IMR-90 (cell line): ENCODE measurements at regions not wholly inside any gene's neighbourhood (a gene's known extent, or its start where the extent isn't known, plus 50 kb on each side); places are given as distances from the start of the nearest gene placed in this dataset.

Source experiments
- BHLHE40 ChIP-seq: fragments of 150-350 bp; IDR thresholded peaks from 2 replicates; pipeline ENCODE4 v1.6.1; 2016; ENCODE audit warnings: mild to moderate bottlenecking, low read depth, low read length
- CEBPB ChIP-seq: IDR thresholded peaks from 2 replicates; pipeline ENCODE4 v1.6.1; 2012; ENCODE audit warnings: low read depth, low read length, improper control_type of control experiment
- CHD1 ChIP-seq: IDR thresholded peaks from 2 replicates; pipeline ENCODE4 v1.6.1; 2012; ENCODE audit warnings: low read depth, low read length, improper control_type of control experiment
- CTCF ChIP-seq: conservative IDR thresholded peaks from 2 replicates; pipeline ENCODE4 v1.5.1; 2012; ENCODE audit warnings: mild to moderate bottlenecking, low read depth, low read length, improper control_type of control experiment
- ELK1 ChIP-seq: fragments of 150-350 bp; IDR thresholded peaks from 2 replicates; pipeline ENCODE4 v1.6.1; 2016; ENCODE audit warnings: low read depth, mild to moderate bottlenecking, low read length, moderate library complexity, borderline replicate concordance
- FOS ChIP-seq: fragments of 150-350 bp; IDR thresholded peaks from 2 replicates; pipeline ENCODE4 v1.6.1; 2016; ENCODE audit warnings: low read depth, low read length
- MAFK ChIP-seq: IDR thresholded peaks from 2 replicates; pipeline ENCODE4 v1.6.1; 2012; ENCODE audit warnings: low read depth, low read length, improper control_type of control experiment
- MXI1 ChIP-seq: IDR thresholded peaks from 2 replicates; pipeline ENCODE4 v1.6.1; 2012; ENCODE audit warnings: low read depth, mild to moderate bottlenecking, low read length, moderate library complexity, borderline replicate concordance
- POLR2A ChIP-seq: IDR thresholded peaks from 2 replicates; pipeline ENCODE4 v1.6.1; 2012; ENCODE audit warnings: mild to moderate bottlenecking, low read depth, low read length
- RAD21 ChIP-seq: IDR thresholded peaks from 2 replicates; pipeline ENCODE4 v1.6.1; 2012; ENCODE audit warnings: low read length, improper control_type of control experiment
- RCOR1 ChIP-seq: IDR thresholded peaks from 2 replicates; pipeline ENCODE4 v1.6.1; 2012; ENCODE audit warnings: mild to moderate bottlenecking, low read length, improper control_type of control experiment; ENCODE audit not compliant: insufficient replicate concordance
- RFX5 ChIP-seq: IDR thresholded peaks from 2 replicates; pipeline ENCODE4 v1.8.0; 2012; ENCODE audit warnings: low read depth, mild to moderate bottlenecking, low read length, moderate library complexity
- SMC3 ChIP-seq: fragments of 150-350 bp; IDR thresholded peaks from 2 replicates; pipeline ENCODE4 v1.6.1; 2016; ENCODE audit warnings: low read depth, mild to moderate bottlenecking, antibody characterized with exemption, low read length, moderate library complexity
- USF2 ChIP-seq: fragments of 150-350 bp; IDR thresholded peaks from 2 replicates; pipeline ENCODE4 v1.6.1; 2017; ENCODE audit warnings: mild to moderate bottlenecking, antibody characterized with exemption, low read length, low read depth

GRCh38 chr9:26356491-26356890 lies 536.1 kb downstream of the CAAP1 start:
- no peak for TF ChIP-seq POLR2A
- no peak for TF ChIP-seq CEBPB
- no peak for TF ChIP-seq USF2
- no peak for TF ChIP-seq CTCF
- no peak for TF ChIP-seq SMC3
- no peak for TF ChIP-seq RAD21
- no peak for TF ChIP-seq FOS
- no peak for TF ChIP-seq ELK1
- no peak for TF ChIP-seq MAFK
- no peak for TF ChIP-seq MXI1
- no peak for TF ChIP-seq RFX5
- TF ChIP-seq BHLHE40, result no peak
- TF ChIP-seq RCOR1, result no peak
- no peak for TF ChIP-seq CHD1
